Hematopoietic multipotent progenitor cell treated with erythropoietin and hydrocortisone succinate and interleukin-3 and kit ligand, for 15 days (in vitro differentiated cells): ENCODE measurements at regions not wholly inside any gene's neighbourhood (a gene's known extent, or its start where the extent isn't known, plus 50 kb on each side); places are given as distances from the start of the nearest gene placed in this dataset.
"Not testable (repeated sequence)": the region's sequence is repeated elsewhere in the genome, so short reads cannot be mapped to it uniquely, and the experiment has no call there.

Source experiments
- DNase-seq: peaks from one replicate; pipeline ENCODE4 v3.0.0-alpha.2; 2015; ENCODE audit warnings: low spot score

DNA sequence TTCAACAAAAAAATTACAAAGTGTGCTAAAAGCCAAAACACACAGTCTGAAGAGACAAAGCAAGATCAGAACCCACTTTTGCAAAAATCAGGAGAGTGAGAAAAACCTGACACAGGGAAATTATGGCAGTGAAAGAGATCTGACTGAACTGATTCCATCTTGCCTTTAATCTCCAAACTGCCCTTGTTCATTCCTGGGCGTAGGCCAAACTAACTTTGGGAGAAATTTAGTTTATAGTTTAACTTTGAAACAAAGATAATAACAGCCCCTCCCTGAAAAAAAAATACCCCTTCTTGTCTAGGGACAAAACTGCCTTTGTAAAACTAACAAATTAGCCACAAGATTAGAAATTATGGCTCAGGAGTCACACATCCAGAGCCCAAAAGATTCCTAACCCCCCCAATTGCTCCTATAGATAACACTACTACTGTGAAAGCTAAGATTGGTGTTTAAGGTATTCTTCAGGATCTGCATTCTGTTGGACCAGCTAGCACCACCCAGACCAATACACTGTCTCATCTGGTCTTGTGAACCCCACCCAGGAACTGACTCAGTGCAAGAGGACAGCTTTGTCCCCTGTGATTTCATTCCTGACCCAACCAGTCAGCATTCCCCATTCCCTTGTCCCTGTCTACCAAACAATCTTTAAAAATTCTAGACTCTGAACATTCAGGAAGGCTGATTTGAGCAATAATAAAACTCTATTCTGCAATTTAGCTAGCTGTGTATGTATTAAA, 226.1 kb upstream of the SH3BP4 start:
- DNase-seq: no peak

DNA sequence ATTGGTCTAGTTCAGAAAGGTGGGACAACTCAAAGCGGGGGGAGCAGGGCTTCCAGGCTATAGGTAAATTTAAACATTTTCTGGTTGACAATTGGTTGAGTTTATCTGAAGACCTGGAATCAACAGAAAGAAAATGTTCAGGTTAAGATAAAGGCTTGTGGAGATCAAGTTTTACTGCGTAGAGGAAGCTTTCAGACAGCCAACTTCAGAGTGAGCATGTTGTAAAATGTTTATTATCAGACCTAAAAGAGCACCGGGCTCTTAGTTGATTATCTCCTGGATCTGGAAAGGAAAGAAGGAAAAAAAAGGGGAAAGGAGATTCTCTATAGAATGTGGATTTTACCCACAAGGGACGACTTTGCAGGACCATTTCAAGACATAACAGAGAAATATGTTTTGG, 227.0 kb upstream of the SH3BP4 start:
- DNase-seq: no peak

DNA sequence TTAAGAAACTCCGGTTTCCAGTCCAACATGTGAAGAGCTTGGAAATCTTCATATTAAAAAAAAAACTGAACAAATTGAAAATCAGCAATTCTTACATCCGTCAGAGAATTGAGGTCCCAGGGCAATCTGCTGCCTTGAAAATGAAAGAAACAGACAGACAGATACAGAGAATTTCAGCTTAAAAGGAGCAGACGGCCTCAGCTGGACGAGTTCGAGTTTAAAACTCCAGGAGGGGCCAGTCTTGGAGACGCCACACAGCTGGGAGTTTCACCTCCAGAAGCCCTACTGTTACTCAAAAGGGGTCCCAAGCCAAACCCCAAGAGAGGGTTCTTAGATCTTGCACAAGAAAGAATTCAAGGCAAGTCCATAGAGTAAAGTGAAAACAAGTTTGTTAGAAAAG, 226.5 kb upstream of the ARL4C start:
- DNase-seq: no peak

DNA sequence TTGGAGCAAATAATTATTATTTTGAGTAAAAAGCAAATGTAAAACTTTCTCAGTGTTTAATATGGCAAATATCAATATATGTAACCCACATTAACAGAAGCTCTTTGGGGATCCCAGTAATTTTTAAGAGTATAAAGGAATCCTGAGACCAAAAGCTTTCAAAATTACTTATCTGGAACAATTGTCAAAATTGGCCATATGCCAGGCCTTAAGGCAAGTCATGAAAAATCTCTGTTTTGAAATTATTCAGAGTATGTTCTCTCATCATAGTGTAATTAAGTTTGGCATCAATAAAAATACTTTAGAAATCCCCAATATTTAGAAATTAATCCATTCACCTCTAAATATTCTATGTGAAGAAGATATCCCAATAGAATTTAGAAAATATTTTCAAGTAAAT, 225.3 kb upstream of the ARL4C start:
- DNase-seq: no peak

DNA sequence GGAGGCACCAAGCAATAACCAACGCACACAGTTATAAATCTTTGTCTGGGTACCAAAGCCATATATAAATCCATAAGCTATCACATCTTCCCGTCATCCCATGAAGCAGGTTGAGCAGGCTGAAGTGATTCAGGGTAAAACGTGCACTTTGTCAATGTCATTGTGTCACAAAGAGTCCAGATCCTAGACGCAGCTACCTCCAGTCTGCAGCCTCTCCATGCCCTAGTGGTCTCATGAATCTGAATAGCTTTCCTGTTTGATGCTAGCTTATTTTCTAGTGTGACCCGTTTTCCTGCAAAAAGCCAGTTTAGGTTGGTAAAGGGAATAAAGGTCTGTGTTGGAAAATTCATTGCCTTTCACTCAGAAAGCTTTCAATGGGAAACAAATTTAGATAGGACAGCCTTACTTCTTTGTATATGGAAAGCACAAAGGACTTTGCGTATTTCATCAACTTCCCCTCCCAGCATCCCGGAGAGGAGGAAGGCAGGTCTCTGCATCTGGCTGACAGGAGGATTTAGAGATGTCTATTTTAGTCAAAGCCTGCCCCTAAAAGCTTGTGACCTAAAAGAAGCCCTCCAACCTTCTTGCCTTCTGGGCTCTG, 222.3 kb upstream of the ARL4C start:
- DNase-seq: no peak

DNA sequence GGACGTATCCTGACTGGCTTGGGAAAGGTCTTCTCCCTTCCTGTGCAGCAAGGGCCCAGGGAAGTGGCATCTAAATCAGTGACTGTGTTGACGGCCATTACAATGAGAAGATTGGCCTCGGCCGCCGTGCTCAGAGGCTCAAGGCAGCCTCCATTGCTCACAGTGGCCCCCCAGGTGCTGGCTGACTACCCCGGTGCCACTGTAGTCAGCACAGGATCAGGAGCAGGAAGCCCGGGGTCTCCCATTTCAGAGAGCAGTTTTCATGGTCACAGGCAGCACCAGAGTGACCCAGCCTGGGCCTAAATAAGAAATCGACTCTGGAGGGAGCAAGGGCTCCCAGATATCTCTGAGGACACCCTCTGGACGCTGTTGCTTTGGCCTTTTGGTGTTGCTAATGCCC, 219.4 kb upstream of the ARL4C start:
- DNase-seq: no peak

DNA sequence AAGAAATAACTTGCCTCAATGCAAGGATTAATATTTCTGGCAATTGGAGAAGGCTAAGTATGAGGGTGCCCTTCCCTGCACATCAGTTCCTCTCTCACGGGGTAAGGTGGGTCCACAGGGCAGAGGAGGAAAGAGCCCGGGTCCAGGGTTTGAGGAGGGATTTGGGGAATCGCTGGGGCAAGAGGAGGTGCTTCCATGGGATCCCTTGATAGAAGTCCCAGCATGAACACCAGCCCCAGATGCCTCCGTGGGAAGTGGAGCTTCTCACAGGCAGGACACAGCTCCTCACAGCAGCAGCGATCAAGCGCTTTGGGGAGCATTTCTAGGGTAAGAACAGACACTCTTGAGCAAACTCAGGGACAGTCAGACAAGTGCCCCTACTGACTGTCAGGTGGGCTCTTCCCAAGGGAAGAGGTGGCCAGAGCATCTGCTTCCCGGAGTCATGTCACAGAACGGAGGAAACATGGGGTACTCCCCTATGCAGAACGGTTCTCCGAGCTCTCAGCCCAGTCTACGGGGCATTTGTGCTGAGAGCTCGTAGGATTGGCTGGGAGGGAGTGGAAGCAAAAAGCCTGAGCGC, 218.9 kb upstream of the ARL4C start:
- DNase-seq: no peak

DNA sequence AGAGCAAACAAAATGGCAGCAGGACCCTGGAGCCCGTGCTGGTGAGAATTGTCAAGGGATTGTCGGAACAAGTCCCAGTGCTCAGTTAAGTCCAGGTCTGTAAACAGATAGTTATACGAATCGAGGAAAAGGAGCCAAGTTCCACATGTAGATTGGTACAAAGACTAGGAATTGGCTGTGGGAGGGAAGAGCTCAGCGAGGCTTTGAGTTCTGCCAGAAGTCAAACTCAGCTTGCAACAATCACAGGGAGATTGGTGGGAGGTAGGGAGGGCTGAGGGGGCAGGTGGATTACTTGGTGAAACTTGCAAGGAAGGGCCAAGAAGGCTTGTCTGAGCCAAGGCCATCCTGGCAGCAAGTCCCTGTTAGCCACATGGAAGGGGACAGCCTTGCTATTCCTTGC, 217.8 kb upstream of the ARL4C start:
- DNase-seq: no peak

DNA sequence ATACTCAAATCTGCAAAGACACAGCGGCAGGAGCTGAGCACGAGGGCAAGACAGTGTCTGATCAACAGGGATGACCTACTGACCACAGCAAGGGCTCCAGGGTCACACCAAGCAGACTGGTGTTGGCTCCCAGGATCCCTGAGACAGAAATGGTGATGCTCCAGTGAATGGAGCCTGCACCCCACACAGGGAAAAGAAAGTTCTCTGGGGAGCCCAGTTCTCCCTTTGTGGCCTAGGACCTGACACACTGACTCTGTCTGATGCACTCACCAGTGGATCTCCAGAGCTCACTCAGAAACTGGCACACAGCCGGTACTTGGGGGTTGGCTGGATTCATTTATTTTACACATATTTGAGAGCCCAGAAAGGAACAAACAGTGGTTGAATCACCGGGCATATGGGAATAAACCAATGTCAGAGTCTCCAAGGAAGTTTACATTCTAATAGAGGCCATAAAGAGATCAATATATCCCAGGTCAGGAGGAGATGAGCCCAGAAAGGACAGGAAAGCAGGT, 215.6 kb upstream of the ARL4C start:
- DNase-seq: no peak

DNA sequence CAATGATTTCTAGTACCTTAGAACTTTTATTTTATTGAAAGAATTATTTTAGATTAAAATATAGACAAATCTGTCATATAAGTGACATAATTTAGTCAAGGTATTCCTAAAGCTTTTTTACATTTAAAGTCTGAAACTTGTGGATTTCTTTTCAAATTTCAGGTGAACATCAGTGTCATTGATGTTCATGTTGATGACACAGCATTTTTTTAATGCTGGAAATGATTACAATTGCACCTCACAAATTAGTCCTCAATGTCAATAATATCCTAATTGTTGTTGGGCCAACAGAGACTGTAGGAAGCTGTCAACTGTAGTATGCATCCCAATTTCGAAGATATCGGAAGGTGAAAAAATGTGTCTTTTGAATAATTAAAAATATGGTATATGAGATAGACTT, 214.4 kb upstream of the ARL4C start:
- no peak for DNase-seq

DNA sequence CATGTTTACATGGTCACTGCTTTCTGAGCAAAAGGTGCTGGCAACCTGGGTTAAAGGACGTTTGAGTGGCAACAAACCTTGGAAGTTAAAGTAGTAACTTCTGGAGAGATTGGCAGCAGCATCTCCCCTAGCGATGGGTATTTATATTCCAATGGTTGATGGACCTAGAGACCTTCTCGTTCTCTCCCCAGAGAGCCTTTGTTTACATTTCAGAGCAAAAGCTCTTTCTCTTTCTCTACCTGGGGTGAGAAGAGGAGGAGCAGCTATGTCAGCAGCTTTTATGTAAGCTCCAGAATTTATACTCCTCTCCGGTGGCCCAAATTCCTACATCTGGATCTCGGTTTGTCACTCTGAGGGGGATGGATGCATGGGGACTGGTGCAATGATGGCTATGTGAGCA, 213.7 kb upstream of the ARL4C start:
- no peak for DNase-seq

DNA sequence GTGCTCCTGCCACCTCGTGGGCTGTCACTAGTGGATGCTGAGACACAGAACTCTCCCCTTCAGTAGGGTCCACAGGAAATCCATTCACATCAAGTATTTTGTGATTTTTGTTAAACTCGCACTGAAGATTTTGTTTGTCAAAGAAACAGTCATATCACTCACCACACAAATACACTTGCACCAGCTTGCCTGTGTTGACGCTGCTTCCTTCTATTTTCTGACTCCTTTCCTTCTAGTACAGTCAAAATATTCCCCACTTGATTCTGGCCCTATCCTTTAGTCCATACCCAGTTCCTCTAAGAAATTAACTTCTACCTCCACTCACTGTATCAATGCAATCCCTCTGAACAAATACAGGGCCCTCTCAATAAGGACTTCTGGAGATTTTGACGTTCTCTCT, 213.2 kb upstream of the ARL4C start:
- no peak for DNase-seq

DNA sequence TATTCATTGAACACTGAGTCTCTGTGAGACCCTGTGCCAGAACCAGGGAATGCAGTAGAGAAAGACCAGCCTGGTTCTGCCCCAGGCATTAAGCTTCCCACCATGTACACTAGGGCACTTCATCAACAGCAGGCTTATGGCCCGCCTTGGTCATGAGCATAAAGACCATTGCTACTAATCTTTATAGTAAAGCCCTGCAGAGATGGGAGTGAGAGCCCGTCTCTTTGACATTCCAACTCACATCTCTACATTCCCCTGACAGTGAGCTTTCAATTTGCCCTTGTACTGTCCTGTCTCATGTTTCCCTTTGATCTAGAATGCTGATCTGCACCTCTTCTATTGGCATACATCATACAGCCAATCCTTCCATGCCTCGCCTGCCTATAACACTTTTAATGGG, 211.8 kb upstream of the ARL4C start:
- DNase-seq: no peak

DNA sequence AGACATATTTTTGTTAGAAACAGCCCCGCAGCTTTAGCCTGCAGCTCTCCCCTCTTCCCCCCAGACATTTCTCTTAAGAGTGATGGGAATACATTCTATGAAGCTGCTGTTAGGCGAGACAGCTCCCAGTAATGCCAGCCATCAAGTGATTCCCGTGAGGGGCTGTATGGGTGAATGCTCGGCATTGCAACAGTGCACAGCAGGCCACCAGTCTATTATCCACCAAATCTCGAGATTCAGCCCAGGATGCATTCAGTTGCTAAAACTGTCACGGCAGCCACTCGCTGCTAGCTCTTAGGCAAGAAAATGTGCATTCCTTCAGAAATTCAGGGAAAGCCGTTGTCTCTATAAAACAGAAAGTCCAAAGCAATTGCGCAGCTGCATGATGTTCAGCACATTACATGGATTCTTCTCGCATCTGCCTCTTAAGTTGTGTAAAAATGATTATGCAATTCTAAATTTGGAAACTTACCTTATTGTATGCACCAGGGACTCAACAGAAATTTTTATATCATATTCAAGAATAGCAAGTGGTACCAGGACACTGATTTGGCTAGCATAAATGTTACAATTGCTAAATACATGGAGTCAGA, 211.3 kb upstream of the ARL4C start:
- DNase-seq: no peak

DNA sequence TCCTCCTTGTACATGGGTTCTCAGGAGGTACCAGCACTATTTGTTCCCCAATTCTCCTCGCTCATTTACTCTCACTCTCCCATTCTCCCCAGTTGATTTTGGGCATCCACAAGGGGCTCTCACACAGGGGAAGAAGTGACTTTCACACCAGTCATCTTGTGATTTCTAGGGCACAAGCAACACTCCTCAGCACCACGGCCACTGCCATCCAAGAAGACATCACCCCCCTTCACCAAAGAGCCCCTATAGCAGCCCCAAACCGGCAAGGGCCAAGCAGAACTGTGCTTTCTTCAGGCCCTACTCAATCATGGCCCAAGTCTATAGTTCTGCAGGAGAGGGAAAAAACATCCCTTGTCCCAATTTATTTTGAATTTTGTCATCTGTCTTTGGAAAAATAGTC, 209.2 kb upstream of the ARL4C start:
- DNase-seq: no peak

DNA sequence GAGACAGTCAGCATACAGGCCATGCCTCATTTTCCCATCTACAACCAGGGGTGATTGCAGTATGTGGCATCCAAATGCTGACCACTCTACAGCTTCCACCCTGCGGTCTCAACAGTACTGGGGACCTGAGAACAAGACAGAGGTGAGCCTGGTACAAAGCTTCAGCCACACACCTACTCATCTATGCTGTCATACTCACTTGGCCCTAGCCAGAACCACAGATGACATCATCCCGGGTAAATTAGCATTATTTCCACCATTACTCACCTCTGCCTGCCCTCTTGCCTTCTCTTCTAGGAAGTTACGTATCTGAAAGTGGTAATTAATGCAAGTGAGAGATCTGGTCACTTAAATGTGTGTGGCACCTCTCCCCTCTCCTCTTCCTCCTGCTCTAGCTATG, 208.2 kb upstream of the ARL4C start:
- DNase-seq: no peak

DNA sequence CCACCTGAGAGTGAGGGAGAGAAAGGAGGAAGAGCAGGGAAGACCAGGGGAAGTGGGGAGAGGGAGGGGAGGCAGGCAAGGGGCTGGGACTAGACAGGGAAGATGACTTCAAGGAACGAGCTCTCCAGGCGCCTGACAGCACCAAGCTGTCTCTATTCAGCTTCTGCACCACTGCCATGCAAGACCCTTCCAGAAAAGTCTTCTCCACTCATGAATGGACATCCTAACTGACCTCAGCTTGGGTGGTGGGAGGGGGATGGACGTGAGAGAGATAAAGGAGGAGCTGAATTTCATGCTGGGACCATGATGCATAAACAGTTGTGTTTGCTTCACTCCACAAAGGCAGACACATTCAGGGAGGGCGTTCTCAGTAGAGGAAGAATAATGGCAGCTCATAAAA, 206.4 kb upstream of the ARL4C start:
- DNase-seq: no peak

DNA sequence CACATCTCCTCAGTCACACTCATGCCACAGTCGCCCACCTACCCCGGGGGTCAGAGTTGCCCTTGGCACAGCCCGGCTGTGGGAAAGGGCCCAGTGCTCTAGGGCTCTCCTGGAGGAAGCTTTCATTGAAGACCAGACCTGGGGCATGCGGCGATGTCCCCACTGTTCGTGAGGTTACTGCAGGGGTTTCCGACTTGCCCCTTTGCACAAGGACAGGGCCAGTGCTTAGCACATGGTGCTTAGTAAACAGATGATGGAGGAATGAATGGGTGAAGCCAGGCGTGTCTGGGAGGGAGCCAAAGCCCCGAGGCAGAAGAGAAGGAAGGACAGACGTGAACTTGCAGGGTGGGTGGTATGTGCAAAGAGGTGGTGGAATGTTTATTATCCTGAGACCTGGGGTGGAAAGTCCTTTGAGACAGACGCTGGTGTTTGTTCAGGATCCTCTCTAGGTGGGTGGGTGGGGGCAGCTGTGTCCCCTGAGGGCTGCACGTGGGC, 205.9 kb upstream of the ARL4C start:
- DNase-seq: no peak

DNA sequence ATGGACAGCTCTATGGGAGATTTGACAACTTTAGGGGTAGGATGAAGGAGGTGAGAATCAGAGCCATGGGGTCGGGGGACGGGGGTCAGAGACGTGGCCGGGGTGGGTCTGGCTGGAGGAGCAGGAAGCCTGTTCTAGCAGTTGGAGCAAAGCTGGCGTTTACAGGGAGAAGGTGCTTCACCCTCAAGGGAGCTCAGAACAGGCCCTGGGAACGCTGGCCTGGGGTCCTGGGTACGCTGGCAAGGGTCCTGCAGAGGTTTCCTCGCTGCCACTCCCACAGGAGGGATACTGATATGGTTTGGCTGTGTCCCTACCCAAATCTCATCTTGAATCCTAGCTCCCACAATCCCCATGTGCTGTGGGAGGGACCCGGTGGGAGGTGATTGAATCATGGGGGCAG, 205.0 kb upstream of the ARL4C start:
- DNase-seq: no peak

DNA sequence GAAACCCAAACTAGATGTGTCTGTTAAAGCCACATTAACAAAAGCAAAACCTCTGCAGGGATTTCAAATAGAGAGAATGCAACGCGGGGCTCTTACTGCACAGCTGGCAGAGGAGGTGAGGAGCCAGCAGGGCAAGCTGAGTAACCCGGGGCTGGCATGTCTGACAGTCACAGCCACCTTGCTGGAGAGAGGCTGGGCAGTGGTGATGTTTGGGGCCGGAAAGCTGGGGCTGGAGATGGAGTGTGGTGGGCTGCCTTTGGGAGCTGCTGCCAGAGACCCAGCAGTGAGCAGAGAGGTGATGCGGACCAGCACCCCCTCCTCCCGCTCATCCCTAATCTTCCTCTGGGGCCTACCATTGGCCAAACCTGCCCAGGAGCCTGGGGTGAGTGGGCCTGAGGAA, 204.5 kb upstream of the ARL4C start:
- DNase-seq: no peak

DNA sequence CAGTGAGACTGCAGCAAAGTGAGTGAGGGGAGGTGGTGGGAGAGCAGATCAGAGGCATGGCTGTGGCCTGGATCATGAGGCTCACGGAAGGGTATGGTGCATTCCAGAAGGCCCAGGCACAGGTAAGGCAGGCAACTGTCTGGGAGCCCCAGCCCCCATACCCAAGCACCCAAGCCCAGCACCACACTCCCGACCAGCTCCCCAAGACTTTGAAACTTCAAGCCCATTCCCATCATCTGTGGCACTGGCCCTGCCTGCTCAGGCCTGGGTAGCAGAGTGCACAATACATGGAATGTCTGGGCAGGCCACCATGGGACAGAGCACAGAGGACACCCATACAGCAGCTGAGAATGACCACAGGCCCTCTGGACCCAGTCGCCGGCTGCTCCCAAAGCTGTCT, 202.6 kb upstream of the ARL4C start:
- DNase-seq: no peak

DNA sequence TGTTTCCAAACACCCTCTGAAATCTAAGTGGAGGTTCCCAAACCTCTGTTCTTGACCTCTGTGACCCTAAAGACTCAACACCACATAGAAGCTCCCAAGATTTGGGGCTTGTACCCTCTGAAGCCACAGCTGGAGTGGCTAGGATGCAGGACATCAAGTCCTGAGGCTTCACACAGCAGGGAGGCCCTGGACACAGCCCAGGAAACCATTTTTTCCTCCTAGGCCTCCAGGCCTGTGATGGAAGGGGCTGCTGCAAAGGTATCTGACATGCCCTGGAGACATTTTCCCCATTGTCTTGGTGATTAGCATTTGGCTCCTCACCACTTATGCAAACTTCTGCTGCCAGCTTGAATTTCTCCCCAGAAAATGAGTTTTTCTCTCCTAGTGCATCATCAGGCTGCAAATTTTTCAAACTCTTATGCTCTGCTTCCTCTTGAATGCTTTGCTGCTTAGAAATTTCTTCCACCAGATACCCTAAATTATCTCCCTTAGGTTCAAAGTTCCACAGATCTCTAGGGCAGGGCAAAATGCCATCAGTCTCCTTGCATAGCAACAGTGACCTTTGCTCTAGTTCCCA, 200.5 kb upstream of the ARL4C start:
- not testable (repeated sequence) for DNase-seq

DNA sequence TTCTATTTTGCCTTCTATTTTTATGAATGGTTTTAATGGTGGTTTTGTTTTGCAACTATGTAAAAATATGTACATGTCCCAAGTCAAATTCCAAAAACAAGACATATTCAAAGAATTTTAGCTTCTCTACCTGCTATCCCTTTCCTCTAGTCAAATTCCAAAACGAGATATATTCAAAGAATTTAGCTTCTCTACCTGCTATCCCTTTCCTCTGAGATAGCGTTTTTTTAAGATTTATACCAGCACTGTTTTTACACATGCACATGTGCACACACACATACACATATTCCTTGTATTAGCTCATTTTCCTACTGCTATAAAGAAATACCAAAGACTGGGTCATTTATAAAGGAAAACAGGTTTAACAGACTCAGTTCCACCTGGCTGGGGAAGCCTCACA, 199.1 kb upstream of the ARL4C start:
- DNase-seq: no peak
